ENCODE measurements at regions not wholly inside any gene's neighbourhood (a gene's known extent, or its start where the extent isn't known, plus 50 kb on each side); places are given as distances from the start of the nearest gene placed in this dataset.
"Not testable (repeated sequence)": the region's sequence is repeated elsewhere in the genome, so short reads cannot be mapped to it uniquely, and the experiment has no call there.

DNA sequence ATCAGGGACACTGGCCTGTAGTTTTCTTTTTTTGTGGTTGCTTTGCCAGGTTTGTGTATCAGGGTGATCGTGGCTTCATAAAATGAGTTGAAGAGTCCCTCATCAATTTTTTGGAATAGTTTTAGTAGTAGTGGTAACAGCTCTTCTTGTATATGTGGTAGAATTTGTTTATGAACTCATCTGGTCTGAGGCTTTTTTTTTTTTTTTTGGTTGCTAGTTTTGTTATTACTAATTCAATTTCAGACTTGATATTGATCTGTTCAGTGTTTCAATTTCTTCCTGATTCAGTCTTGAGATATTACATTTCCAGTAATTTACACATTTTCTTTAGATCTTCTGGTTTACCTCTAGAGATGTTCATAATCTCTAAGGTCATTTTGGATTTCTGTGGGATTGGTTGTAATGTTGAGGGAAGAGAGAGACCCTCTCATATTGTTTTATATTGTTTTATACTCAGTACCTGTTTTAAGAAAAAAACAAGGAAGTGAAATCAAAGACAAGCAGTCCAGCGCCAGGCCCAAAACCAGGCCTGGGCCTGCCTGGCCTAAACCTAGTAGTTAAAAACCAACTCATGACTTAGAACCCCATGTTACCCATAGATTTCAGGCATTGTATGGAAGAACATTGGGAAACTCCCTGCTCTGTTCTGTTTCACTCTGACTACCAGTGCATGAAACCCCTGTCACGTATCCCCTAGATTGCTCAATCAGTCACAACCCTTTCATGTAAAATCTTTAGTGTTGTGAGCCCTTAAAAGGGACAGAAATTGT, 836.7 kb upstream of the NDST4 start:
- intact Hi-C loops (cut with DNase I); ATAC-seq (ENCODE audit: poor library complexity); DNase-seq: not testable (repeated sequence)

DNA sequence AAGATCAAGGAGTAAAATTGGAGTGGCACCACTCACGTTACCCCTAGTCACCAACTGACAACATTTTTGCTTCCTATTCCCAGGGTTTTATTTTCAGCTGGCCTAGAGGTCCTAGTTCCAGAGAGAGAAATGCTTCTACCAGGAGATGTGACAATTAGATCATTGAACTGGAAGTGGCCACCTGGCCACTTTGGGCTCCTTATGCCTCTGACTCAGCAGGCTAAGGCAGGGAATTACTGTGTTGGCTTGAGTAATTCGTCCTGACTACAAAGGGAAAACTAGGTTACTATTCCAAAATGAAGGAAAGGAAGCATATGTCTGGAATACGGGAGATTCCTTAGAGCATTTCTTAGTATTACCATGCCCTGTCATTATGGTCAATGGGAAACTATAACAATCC, 831.6 kb upstream of the NDST4 start:
- intact Hi-C loops (cut with DNase I): no loop called here
- DNase-seq: no peak
- ATAC-seq (ENCODE audit: poor library complexity): no peak

DNA sequence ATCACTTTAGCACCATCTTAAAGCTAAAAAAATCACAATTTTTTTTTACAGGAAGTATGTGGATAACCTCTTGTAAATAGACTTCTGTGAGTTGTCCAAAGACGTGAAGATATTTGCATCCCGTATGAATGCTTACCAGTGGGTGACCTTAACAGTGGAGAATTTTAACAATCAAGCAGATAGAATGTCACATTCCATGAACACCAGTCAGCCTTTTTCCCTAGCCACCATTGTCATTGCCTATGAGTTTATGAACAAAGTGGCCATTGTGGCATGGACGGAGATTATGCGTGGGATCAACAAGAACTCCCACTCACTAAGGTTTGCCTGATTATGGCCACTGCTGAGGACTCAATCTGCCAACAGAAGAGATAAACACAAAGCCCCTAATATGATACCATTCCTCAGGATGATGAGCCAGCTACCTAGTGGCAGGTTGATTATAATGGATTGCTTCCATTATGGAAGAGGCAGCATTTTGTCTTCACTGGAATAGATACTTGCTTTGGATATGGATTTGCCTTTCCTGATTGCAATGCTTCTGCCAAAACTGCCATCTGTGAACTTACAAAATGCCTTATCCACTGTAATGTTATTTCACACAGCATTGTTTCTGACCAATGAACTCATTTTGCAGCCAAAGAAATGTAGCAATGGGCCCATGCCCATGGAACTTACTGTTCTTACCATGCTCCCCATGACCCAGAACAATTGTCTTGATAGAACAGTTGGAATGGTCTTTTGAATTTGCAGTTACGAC, 830.9 kb upstream of the NDST4 start:
- ATAC-seq (ENCODE audit: poor library complexity) (no peak), DNase-seq (no peak)
- intact Hi-C loops (cut with DNase I): no loop called here

DNA sequence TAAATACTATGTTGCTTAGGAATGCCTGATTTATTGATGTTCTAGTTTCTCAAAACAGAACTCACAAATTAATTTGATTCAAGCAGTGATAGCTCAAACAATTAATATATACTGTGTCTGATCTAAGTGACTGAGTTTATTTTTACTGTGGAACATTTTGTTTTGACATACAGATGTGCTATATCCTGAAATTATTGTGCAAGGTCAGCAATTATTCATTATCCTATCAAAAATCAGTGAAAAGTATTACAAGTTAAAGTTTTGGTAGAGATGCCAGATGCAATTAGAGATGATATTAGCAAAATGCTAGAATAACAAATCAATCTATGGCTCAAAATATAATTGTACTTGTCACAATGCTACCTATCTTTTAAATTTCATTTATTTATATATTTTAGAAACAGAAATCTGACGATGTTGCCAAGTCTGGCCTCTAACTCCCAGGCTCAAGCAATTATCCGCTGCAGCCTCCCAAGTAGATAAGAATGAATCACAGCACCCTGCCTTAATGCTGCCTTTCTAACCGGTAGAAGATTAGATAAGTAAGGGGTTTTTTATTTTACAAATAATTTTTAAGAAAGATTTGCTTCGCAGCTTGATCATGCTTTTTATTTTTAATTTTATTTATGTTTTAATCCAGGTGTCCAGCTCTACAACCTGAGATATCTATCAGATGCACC, 825.5 kb upstream of the NDST4 start:
- DNase-seq: no peak
- no peak for ATAC-seq (ENCODE audit: poor library complexity)
- intact Hi-C loops (cut with DNase I): no loop called here

DNA sequence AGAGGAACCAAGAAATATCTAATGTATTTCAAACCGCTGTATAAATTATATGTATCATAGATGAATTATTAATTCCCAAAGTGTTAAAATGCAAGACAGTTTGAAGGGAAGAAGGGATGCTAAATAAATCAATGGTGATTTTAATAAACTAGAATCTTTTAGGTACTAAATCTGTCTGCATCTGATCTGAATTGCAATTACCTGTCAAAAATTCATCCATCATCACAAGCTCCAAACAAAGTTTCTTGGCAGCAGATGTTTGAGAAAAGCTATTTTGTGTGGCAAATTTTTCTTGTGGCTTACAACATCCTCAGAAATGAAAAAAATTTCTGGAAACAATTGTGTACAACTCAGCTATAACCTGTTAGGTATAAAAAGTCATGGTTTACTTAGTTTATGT, 816.0 kb upstream of the NDST4 start:
- DNase-seq (no peak), ATAC-seq (ENCODE audit: poor library complexity) (no peak)
- intact Hi-C loops (cut with DNase I): no loop called here

DNA sequence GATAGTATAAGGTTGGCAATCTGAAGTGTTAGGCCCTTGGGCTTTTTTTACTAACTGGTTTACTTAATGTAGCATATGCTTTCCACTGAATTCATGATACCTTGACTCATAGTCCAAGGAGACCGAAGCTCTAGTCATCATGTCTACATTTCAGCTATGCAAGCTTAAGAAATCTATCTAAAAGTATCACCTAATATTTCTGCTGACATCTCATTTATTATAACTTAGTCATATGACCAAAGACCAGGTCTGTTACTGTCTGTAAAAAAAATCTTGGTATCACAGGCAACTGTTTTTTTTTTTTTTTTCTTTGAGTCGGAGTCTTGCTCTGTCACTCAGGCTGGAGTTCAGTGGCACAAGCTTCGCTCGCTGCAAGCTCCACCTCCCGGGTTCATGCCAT, 814.0 kb upstream of the NDST4 start:
- ATAC-seq (ENCODE audit: poor library complexity) (no peak), DNase-seq (no peak)
- intact Hi-C loops (cut with DNase I): no loop called here

DNA sequence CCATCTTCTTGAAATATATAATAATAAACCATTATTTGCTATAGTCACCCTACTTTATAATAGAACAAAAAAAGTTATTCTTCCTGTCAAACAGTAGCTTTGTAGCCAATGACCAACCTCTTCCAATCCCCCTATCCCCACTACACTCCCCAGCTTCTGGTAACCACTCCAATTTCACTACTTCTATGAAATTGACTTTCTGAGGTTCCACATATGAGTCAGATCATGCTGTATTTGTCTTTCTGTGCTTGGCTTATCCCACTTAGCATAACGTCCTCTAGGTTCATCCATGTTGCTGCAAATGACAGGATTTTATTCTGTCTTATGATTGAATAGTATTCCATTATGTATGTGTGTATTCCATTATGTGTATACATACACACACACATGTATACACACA, 809.7 kb upstream of the NDST4 start:
- ATAC-seq (ENCODE audit: poor library complexity): no peak
- no peak for DNase-seq
- intact Hi-C loops (cut with DNase I): no loop called here

DNA sequence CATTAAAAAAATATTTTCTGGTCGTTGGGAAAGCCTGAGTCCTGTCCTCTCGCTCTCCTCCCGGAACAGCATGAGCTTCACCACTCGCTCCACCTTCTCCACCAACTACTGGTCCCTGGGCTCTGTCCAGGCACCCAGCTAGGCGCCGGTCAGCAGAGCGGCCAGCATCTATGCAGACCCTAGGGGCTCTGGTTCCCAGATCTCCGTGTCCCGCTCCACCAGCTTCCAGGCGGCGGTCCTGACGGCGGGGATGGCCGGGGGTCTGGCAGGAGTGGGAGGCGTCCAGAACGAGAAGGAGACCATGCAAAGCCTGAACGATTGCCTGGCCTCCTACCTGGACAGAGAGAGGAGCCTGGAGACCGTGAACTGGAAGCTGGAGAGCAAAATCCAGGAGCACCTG, 807.2 kb upstream of the NDST4 start:
- intact Hi-C loops (cut with DNase I): no loop called here
- DNase-seq: no peak
- ATAC-seq (ENCODE audit: poor library complexity): no peak

DNA sequence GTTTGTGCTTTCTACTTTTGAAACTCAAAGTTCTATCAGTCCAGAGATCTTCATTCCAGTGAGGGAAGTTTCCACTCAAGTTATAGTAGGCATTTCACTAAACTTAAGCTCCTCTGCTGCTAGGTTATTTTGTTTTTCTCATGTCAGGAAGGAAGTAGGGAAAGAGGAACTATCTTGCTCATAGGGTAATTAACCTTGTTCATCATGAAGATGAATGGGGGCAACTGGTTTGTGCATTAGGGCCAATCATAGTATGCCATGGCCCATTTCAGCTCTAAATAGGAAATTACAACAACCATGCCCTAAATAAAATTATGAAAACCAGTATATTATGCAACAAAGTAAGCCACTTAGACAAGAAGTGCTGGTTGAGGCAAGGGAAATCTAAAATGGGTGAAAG, 804.7 kb upstream of the NDST4 start:
- intact Hi-C loops (cut with DNase I): no loop called here
- ATAC-seq (ENCODE audit: poor library complexity): no peak
- no peak for DNase-seq

DNA sequence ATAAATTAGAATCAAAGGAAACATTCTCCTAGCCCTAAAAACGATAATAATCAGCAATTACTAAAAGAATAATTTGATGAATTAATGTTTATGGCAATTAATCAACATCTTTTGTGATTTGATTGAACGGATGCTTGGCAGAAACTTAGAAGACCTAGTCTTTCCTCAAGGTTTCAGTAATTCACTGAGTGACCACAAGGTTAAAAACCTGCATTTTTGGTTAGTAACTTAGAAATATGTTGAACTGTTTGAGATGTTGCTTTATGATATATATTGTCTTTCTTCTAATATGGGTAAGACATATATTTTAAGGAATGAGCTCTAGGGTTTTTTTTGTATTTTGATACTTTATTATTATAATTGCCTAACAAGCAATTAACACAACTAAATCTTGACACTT, 793.0 kb upstream of the NDST4 start:
- intact Hi-C loops (cut with DNase I): no loop called here
- ATAC-seq (ENCODE audit: poor library complexity): no peak

DNA sequence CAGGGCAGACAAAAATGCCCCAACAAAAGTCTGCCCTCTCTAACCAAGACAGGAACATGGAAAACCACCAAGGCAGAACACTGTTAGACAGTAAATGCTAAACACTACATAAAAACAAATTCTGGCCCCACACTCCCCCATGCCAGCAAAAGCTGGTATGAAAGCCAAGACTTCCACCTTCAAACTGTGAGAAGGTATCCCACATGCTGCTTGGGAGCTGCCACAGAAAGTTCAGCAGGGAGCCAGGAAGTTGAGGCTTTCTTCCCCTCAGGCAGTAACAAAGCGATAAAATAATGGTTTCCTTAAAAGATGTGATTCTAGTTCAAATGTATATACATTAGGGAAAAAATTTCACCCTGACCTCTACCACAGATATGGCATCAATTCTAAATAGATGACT, 770.4 kb upstream of the NDST4 start:
- ATAC-seq (ENCODE audit: poor library complexity) (no peak), DNase-seq (no peak)
- intact Hi-C loops (cut with DNase I): no loop called here

More for the DNA sequence above, 793.0 kb upstream of the NDST4 start:
- no peak for DNase-seq

DNA sequence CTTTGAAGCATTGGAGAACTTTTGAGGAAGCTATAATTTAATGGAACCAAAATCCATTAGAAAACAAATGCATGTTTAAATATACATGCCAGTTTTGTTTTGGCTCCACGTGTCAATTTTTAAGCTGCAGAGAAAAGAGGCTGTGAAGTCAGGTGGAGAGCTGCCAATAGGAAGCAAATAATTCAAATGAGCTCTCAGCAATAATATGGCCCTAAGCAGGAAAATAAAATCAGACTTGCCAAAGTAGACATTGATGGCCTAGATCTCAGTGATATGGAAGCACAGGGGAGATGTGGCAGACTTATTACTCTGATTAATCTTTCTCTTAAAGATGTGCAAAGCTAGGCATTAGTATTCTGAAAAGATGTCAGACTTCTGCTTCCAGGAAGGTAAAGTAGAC, 769.8 kb upstream of the NDST4 start:
- intact Hi-C loops (cut with DNase I): no loop called here
- ATAC-seq (ENCODE audit: poor library complexity): no peak
- DNase-seq: no peak

DNA sequence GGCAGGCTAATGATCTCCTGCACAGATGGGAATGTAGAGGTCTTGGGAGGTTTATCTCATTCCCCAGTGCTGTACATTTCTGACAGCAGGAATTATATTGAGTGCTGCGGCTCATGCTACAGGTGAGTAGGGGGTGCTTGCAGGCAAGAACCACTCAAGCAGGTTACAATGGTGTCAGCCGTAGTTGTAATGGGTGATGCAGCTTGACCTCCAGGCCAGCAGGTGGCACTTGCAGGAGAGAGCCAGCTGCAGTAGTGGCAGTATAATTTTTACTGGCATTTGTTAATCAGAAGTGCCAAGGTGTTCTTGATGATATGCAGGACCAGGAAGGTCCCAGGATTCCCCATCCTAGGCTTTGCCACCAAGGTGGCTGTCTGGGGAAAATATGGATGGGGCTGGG, 759.6 kb upstream of the NDST4 start:
- intact Hi-C loops (cut with DNase I): no loop called here
- DNase-seq (no peak), ATAC-seq (ENCODE audit: poor library complexity) (no peak)

DNA sequence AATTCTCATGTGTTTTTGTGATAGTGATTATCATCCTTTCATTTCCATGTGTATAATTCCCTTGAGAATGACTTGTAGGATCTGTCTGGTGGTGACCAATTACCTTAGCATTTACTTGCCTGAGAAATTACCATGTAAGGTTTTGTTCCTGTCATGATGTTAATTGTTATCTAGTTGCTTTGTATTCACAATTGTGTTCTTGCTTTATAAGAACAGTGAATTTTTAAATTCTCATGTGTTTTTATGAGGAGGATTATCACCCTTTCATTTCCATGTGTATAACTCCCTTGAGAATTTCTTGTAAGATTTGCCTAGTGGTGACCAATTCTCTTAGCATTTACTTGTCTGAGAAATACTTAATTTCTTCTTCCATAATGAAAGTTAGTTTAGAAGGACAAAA, 758.2 kb upstream of the NDST4 start:
- ATAC-seq (ENCODE audit: poor library complexity) (no peak), DNase-seq (no peak)
- intact Hi-C loops (cut with DNase I): no loop called here

DNA sequence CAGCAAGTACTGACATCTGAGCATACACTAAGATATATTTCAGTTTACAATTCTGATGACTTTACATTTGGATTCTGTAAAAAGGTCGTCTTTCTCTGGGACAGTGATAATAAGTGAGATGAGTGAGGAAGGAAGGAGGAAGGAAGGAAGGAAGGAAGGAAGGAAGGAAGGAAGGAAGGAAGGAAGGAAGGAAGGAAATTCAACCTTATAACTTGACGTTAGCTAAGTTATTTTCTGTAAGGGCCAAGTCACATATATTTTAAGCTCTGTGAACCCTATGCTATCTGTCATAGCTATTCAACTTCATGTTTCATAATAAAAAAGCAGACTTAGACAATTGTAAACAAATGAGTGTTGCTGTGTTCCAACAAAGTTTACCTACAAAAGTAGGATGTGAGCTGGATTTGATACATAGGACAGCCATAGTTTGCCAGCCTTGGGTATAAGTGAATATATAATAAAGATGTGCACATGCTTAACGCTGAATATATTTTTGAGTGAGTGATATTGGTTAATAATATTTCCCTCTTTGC, 753.0 kb upstream of the NDST4 start:
- ATAC-seq (ENCODE audit: poor library complexity) (no peak), DNase-seq (no peak)

DNA sequence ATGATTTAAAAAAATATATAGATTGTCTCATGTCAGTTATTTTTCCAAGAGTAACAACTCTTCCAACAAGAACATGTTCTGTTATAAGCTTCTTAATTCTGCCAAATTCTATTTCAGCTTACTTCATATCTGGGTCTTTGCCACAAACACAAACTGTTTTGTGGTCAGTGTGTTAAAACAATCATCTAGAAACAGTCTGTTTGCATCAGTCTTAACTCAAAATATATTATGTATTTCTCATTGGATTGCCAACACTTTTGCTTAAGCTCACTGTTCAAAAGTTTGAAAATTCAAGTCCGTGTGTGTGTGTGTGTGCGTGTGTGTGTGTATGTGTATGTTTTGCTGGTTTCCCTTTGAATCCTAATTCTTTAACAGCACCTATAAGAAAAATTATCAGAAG, 752.3 kb upstream of the NDST4 start:
- DNase-seq (no peak), ATAC-seq (ENCODE audit: poor library complexity) (no peak)
- intact Hi-C loops (cut with DNase I): no loop called here

More for the DNA sequence above, 753.0 kb upstream of the NDST4 start:
- intact Hi-C loops (cut with DNase I): no loop called here

DNA sequence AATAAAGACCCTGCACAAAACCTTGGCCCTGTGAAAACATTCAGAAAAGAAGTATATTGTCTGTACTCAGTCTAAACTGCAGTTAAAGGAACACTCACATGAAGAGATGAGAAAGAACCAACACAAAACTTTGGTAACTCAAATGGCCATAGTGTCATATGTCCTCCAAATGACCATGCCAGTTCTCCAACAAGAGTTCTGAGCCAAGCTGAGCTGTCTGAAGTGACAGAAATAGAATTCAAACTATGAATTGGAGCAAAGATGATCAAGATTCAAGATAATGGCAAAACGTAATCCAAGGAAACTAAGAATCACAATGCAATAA, 739.3 kb upstream of the NDST4 start:
- no peak for DNase-seq
- intact Hi-C loops (cut with DNase I): no loop called here
- no peak for ATAC-seq (ENCODE audit: poor library complexity)

DNA sequence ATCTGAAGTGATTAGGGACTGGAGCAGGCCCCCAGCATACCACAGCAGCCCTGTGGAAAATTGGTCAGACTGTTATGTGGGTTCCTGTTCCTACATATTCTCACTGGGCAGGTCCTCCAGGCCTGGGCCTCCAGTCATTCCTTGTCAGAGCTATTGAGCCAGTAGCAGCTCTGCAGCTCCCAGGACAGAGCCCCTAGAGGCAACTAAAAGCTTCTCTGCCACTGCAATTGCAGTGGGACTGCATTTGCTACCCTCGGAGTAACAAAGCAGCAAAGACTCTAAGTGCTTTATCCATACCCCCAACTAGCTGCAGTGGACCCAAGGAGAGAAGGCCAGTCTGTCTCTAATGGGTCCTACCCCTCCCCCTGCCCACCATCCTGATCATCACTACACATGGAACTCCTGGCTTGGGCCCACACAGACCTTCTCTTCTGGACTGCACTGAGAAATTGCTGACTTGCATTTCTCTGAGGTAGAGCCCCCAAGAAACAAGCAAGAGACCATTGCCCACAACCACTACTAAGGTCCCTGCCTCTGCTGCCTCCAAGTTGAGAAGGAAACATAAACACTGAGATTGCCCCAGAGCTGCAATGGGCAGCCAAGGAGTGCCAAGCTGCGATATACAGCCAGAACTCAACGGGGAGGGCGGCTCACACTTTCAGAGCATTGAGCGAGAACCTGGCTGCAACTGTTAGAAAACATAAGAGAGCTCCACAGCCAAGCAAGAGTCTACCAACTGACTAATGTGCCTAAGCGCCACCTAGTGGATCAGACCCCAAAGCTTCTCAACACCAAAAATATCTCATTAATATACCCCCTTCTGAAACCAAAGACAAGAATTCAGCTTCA, 738.7 kb upstream of the NDST4 start:
- DNase-seq: no peak
- intact Hi-C loops (cut with DNase I): no loop called here
- ATAC-seq (ENCODE audit: poor library complexity): no peak

Measured in Right ventricle myocardium superior (tissue), 1 donor.